HFFc6 (cell line): ENCODE measurements at regions not wholly inside any gene's neighbourhood (a gene's known extent, or its start where the extent isn't known, plus 50 kb on each side); places are given as distances from the start of the nearest gene placed in this dataset.
A peak's percentile ranks its signal among the peaks of the same experiment; 100 is the strongest.

Experiments
- DNase-seq: peaks from one replicate; pipeline ENCODE4 v3.0.0-alpha.2; 2018
- H3K27ac Mint-ChIP-seq: 2 replicates; pipeline ENCODE4 v1.8.0; 2020; ENCODE audit warnings: mild to moderate bottlenecking, mixed read lengths
- H3K27me3 Mint-ChIP-seq: 2 replicates; pipeline ENCODE4 v1.8.0; 2021; ENCODE audit warnings: mild to moderate bottlenecking, moderate library complexity, mixed read lengths; ENCODE audit not compliant: insufficient read depth
- H3K36me3 Mint-ChIP-seq: 2 replicates; pipeline ENCODE4 v1.8.0; 2021; ENCODE audit warnings: low read depth, mixed read lengths
- H3K4me1 Mint-ChIP-seq: 2 replicates; pipeline ENCODE4 v1.8.0; 2020; ENCODE audit warnings: low read depth, mixed read lengths
- H3K4me3 Mint-ChIP-seq: 2 replicates; pipeline ENCODE4 v1.8.0; 2020; ENCODE audit warnings: mild to moderate bottlenecking, moderate library complexity, mixed read lengths
- H3K9me3 Mint-ChIP-seq: 2 replicates; pipeline ENCODE4 v1.8.0; 2020; ENCODE audit warnings: mild to moderate bottlenecking, mixed read lengths
- CTCF ChIP-seq: fragments of 200-600 bp; sonication (generic); IDR thresholded peaks from 2 replicates; pipeline ENCODE4 v1.5.0; 2021; ENCODE audit warnings: antibody characterized with exemption, mild to moderate bottlenecking

- Mint-ChIP-seq H3K27ac (no peak overlapping the region), H3K36me3 (no peaks in the 10 kb centered on the region), H3K4me1 (peaks cover 12% of the 10 kb centered on the region), H3K9me3 (no peaks in the 10 kb centered on the region), H3K27me3 (peaks cover 7% of the 10 kb centered on the region; the same call in 1 of the 2 replicates), H3K4me3 (no peak overlapping the region)
- no peak for DNase-seq
- no peak for TF ChIP-seq CTCF
These were observed 113.1 kb upstream of the NEDD9 start for GRCh38 chr6:11345536-11345935.

GRCh38 chr6:11343963-11344723 is 111.7 kb upstream of the NEDD9 start:
- peaks cover 12% of the 10 kb centered on the region for H3K4me1 Mint-ChIP-seq
- no peak overlapping the region for H3K4me3 Mint-ChIP-seq
- no peaks in the 10 kb centered on the region for H3K36me3 Mint-ChIP-seq
- H3K9me3 Mint-ChIP-seq: no peaks in the 10 kb centered on the region
- H3K27me3 Mint-ChIP-seq: peaks cover 10% of the 10 kb centered on the region
- no peak for TF ChIP-seq CTCF
- no peak overlapping the region for H3K27ac Mint-ChIP-seq
- DNase-seq: no peak

GRCh38 chr6:11341867-11342266 is 109.4 kb upstream of the NEDD9 start:
- peaks cover 2% of the 10 kb centered on the region for H3K27me3 Mint-ChIP-seq
- peaks cover 12% of the 10 kb centered on the region for H3K4me1 Mint-ChIP-seq
- no peaks in the 10 kb centered on the region for H3K9me3 Mint-ChIP-seq
- TF ChIP-seq CTCF: no peak
- no peak overlapping the region for H3K27ac Mint-ChIP-seq
- no peak overlapping the region for H3K4me3 Mint-ChIP-seq
- H3K36me3 Mint-ChIP-seq: no peaks in the 10 kb centered on the region
- peak; percentile 28 for DNase-seq

GRCh38 chr6:11341303-11341702 is 108.8 kb upstream of the NEDD9 start:
- Mint-ChIP-seq H3K4me1 (peaks cover 12% of the 10 kb centered on the region), H3K9me3 (no peaks in the 10 kb centered on the region), H3K27me3 (peaks cover 2% of the 10 kb centered on the region), H3K36me3 (no peaks in the 10 kb centered on the region), H3K4me3 (no peak overlapping the region), H3K27ac (no peak overlapping the region)
- DNase-seq: no peak
- no peak for TF ChIP-seq CTCF

- no peak for TF ChIP-seq CTCF
- H3K4me3 Mint-ChIP-seq: no peak overlapping the region
- peaks cover 6% of the 10 kb centered on the region for H3K27me3 Mint-ChIP-seq
- H3K36me3 Mint-ChIP-seq: no peaks in the 10 kb centered on the region
- H3K4me1 Mint-ChIP-seq: peaks cover 12% of the 10 kb centered on the region
- DNase-seq: no peak
- no peaks in the 10 kb centered on the region for H3K9me3 Mint-ChIP-seq
- H3K27ac Mint-ChIP-seq: no peak overlapping the region
These were observed 106.9 kb upstream of the NEDD9 start for GRCh38 chr6:11339380-11339779.
